HT-29 (cell line): ENCODE measurements at regions not wholly inside any gene's neighbourhood (a gene's known extent, or its start where the extent isn't known, plus 50 kb on each side); places are given as distances from the start of the nearest gene placed in this dataset.
"Not testable (repeated sequence)": the region's sequence is repeated elsewhere in the genome, so short reads cannot be mapped to it uniquely, and the experiment has no call there.

Experiments used
- DNase-seq: peaks from one replicate; pipeline ENCODE4 v3.0.0-alpha.2; 2015; ENCODE audit warnings: low spot score

DNA sequence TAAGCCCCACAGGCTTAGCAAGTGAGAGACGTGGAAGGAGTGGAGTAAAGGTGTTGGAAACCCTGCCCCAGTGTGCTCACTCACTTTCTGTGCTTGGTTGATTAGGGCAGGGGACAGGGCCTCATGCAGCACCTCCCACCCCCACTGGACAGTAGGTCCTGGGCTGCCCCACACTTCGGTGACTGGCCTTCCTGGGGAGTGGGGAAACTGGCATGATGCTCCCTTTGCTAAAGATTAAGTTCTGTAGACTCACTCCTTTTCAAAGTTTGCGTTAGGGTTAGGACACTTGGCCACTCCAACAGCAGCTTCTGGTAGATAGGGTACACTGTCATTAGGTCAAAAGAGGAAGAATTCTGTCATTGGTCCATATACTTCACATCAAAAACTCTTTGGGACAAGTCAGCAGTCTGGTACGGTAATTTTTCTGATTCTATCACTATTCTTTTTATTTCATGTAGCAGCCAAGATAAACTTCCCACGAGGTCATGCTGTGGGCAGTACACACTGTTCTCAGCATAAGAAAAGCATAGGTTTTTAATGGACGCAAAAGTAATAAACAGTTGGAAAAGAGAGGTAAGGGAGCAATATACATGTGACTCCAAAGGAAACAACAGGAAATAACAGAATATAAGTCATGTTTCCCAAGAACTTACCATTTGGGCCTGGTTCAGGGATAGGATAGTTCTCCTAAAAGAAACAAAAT lies 106.6 kb upstream of the TERB2 start:
- DNase-seq: not testable (repeated sequence)

DNA sequence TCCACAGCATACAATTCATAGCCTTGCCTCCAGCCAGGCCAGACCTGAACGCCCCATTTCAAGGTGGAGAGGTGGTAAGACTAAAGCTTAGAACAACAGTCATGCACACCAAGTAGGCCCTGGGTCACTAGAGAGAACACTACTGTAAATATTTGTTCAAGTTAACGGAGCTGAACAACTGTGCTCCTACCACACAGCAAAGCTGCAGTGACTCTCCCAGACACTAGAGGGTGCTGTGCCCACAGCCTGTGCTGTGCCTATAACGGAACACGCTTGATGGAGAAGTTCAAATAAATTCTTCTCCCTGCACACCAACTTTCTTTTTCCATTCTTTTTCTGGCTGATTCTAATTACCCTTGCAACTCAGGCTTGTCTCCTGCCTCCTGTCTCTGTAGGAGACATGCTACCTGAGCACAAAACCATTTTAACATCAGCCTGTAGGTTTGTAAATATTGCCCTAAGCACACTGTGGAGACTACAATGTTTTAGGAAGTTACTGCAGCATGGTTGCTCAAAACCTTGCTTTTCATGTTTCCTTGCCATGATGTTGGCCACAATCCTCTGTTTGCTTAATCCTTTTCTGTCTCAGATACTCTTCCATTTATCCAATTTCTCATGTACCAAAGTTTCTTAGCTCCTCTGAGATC lies 103.1 kb upstream of the TERB2 start:
- peak; percentile 94 for DNase-seq

DNA sequence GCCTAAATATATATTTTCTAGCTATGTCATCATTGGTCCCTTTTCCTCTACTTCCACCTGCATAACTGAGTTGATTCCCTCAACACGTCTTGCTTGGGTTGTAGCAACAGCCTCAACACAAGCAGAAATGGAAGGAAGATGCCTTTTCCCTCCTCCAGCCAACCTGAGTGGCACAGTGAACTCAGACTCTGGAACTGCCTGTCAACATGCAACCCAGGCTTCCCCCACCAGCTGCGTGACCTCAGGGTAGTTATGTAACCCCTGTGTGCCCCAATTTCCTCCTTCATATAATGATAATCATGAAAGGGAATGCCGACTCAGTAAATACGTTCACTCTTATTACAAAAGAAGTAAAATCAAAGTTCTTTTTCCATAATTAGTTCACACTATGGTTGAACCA lies 101.8 kb upstream of the TERB2 start:
- not testable (repeated sequence) for DNase-seq

DNA sequence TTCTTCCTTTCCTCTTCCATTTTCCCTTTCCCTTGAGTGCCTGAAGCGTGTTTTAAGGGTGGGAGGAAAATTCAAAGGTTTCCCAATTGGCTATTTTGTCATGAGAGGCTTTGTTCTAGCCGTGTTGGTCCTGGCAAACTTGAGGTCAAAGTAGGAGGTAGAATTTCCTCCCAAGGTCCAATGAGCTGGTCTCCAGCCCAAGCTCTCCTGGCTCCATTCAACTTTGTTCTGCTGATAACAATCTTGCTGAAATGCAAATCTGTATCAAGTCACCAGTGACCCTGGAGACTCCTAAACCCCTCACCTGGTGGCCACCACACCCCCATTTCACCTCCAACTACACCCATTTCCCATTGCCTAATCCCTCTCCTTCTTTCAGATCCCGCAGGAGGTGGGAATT lies 100.2 kb upstream of the TERB2 start:
- not testable (repeated sequence) for DNase-seq

DNA sequence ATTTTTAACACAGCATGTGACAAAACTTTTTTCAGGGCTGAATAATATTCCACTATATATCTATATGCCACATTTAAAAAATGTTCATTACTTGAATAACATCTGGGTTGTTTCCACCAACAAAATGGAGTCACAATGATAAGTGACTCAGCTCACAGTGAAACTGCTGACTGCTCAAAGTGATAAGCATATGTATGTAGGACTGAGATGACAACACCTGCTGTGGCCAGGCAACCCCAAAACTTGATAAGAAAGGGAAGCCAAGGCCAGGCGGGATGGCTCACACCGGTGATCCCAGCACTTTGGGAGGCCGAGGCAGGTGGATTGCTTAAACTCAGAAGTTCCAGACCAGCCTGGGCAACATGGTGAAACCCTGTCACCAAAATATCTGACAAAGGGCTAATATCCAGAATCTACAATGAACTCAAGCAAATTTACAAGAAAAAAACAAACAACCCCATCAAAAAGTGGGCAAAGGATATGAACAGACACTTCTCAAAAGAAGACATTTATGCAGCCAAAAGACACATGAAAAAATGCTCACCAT lies 99.2 kb upstream of the TERB2 start:
- DNase-seq: not testable (repeated sequence)

DNA sequence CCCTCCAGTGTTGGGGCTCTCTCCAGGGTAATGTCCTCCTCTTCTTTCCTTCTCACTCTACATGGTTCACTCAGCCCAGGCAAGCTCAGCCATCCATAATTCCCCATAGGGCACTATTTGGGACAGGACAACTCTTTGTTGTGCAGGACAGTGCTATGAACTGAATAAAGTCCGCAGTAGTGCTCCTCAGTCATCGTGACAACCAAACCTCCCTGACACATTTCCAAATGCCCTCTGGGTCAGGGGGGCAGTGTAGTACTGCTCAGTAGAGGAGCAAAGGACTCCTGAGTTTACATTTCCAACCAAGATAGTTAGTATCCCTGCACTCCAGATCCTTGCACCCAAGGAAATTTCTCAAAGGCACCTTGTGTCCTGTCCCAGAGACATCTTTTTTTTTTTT lies 97.4 kb upstream of the TERB2 start:
- not testable (repeated sequence) for DNase-seq

DNA sequence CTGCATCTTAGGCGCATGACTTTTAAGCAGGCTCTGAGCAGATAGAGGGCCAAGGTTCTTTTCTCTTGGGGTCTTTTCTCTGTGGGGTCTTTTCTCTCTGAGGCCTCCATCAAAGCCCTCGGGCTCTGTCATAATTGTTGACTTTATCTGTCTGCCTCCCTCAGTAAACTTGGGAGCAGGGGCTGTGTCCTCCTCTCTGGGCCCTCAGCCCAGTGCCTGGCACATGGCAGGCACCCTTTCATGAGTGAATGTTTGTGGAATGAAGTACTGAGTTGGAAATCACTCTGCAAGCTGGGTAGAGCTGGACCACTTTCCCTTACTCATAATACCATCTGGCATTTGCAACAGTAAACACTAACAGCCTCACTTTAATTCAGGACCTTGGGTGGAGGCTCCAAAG lies 96.3 kb upstream of the TERB2 start:
- DNase-seq: not testable (repeated sequence)

DNA sequence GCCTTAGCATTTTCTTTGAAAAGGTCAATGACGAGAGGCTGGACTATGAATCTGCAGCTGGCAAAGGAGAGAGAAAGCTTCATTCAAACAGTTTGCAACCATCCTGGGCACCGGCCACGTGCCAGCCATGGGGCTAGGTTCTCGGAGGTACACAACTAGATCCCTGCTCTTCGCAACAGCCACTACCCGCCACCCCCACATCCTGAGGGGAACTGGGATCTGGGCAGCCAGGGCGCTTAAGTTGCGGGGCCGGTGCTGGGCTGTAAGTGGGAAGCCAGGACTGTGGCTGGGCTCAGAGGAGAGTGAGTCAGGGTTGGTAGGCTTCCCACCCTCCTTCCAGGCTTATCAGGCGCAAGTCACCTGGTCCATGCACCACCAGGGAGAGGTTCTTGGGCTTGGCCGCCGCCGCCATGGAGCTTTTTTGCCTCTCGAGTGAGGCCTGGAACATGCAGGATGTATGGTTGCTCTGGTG lies 95.0 kb upstream of the TERB2 start:
- no peak for DNase-seq

DNA sequence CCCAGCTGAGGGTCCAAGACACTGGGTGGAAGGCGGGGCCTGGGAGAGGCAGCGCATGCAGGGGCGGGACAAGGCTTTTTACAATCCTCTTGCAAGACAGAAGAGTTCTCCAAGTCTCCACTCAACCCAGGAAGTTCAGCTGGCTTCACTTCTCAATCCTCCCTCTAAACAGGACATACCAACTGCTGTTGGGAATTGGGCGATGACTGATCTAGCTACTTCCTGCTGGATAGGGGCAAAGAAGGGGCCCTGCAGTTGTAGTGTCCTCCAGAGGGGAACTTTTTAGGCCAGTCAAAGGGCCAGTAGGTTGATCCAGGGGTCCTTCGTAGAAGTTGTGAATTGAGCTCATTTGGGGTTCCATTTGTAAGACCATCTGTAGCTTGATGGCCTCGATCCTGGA lies 94.6 kb upstream of the TERB2 start:
- DNase-seq: no peak

DNA sequence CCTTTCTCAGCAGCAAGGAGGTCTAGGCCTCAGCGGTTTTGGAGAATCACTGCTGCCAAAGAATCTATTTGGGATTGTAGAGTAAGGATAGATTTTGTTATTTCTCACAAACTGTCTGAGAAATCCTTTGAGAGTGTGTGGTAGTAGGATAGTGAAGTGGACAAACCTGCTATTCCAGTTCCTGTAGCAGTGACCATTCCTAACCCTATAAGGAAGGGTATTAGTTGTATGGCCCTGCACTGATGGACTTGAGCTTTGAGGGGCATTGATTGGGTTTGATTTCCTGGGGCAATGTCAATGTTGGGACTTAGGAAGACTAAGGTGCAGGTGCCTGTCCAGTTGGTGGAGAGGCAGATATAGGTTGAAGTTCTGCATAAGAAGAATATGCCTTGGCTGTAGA lies 93.6 kb upstream of the TERB2 start:
- peak; percentile 54 for DNase-seq

DNA sequence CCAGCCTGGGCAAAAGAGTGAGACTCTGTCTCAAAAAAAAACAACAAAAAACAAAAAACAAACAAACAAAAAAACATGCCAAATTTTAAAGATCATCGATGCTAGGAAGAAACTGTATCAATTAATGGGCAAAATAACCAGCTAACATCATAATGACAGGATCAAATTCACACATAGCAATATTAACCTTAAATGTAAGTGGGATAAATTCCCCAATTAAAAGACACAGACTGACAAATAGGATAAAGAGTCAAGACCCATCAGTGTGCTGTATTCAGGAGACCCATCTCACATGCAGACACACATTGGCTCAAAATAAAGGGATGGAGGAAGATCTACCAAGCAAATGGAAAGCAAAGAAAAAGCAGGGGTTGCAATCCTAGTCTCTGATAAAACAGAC lies 88.4 kb upstream of the TERB2 start:
- DNase-seq: not testable (repeated sequence)

DNA sequence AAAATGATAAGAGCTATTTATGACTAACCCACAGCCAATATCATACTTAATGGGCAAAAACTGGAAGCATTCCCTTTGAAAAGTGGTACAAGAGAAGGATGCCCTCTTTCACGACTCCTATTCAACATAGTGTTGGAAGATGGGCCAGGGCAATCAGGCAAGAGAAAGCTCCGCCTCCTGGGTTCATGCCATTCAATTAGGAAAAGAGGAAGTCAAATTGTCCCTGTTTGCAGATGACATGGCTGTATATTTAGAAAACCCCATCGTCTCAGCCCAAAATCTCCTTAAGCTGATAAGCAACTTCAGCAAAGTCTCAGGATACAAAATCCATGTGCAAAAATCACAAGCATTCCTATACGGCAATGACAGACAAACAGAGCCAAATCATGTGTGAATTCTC lies 86.4 kb upstream of the TERB2 start:
- not testable (repeated sequence) for DNase-seq

DNA sequence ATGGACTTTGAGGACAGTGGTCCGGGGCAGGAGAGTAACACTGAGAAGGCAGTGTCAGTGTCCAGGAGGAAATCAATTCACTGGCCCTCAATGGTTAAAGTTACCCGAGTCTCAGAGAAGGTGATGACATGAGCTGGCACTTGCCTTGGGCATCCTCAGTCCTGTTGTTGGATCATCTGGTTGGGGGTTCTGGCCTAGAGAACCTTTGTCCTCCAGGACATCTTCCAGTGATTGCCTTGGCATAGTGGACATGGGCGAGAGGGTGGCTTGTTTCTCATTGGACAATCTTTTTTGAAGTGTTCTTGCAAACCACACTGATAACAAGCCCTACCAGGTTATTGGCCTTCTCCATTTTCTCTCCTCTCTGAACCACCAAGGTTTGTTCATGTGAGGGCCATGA lies 83.4 kb upstream of the TERB2 start:
- DNase-seq: no peak

DNA sequence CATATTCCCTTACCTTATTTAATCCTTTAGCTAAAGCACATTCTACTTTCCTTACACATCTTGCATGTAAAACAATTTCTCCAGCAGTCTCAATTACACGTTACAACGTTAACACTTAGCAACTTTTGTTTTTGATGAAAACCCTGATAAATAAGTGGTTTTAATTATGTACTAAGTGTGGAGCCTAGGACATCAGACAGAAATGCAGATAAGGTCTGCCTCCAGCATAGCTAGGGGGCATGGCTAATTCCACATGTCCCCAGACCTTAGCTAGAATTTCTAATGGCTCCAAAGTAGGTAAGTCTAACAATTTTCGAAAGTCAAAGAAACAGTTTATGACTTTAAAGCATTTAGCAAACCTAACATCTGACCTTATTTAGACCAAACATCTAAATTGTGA lies 77.4 kb upstream of the TERB2 start:
- no peak for DNase-seq

DNA sequence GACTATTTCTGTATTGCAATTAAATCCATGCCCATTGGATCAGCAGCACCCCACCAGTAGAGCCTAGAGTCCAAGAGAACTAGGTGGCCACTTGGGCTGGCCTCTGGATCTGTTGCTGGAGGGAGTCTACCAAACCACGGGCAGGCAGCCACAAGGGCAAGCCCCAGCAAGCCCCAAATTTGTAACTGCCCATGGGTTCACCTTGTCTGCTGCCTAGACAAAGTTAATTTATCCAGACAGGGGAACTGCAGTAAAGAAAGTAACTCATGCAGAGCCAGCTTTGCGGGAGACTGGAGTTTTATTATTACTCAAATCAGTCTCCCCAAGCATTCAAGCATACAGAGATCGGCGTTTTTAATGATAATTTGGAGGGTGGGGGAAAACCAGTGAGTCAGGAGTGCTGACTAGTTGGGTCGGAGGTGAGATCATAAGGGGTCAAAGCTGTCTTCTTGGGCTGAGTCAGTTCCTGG lies 74.0 kb upstream of the TERB2 start:
- no peak for DNase-seq

DNA sequence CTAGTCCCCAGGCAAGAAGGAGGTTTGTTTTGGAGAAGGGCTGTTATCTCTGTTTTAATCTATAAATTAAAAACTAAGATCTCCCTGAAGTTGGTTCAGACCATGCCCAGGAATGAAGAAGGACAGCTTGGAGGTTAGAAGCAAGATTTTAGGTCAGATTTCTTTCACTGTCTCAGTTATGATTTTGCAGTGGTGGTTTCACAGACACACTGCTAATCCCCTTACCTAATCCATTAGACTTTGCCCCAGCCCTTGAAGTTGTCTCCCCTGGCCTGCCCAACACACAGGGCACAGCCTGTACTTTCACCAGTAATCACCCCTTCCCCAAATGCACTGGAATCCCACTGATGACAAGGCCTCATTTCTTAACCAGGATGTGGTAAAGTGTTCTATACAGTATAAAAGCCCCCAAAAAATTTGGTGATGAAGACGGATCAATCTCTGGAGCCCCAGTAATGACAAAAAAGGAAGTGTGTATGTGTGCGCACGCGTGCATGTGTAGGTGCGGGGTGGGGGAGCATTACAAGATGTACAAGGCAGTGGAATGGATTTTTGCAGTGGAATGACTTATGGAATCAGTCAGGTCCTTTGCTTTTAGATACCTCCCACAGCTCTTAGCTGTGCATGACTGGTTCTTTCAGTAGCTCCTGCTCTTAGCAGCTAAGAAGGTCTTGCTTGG lies 73.1 kb upstream of the TERB2 start:
- no peak for DNase-seq

DNA sequence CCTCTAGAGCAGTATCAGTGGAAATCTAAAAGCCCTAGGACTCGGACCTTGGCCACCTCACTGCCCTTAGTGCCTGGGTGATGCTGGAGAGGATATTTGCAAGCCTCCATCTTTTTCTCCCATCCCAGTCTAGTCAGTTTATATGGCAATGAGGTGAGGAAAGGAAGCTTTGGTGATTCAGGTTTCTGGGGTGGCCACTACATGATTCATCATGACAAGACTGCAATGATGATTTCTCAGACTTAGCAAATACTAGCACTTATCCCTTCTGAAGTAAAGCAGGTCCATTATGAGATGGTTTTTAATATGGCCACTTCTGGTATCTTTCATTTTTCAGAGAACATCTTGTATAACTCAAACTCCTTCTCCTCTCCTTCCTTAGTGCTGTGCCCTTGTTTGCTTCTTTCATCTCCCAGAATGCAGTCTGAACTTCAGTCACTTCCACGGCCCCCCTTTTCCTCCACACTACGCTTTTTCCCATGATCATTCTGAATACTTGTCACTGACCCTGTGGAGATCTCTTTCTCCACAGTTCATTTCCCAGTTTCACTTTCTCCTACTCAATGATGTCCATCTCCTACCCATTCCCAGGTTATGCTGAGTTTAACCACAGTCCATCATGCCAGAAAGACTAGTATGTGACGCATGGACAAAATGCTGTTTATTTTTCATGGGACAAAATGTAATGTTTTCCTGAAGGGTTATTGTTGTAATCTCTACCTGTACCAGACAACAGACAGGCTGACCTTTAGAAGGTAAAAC lies 57.4 kb upstream of the TERB2 start:
- not testable (repeated sequence) for DNase-seq

DNA sequence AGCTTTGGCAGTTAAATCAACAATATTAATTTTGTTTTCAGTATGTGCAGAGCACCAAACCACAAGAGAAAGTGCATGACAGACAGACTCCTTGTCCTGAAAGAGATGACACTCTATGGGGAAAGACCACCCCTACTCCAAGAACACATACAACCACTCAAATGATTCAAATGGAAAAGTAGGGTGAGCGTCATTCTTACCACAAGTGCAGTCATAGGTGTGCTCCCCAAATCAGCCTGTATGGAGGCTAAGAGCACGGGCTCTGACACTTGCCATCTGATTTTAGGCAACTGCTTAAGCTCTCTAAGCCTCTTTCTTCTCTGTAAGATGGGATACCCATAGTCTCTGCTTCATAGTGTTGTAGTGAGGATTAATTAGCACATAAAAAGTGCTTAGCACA lies 56.7 kb upstream of the TERB2 start:
- DNase-seq: not testable (repeated sequence)

DNA sequence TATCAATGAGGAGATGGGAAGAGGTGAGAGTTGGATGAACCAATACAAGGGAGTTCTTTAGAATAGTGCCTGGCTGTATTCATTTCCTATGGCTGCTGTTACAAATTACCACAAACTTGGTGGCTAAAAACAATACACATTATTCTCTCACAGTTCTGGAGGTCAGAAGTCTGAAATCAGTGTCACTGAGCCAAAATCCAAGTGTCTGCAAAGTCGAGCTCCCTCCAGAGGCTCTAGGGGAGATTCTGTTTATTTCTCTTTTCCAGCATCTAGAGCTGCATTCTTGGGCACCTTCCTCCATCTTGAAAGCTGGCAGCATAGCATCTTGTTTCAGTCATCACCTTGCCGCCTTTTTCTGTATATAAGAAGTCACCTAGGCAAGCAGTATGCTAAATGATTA lies 55.7 kb upstream of the TERB2 start:
- not testable (repeated sequence) for DNase-seq

DNA sequence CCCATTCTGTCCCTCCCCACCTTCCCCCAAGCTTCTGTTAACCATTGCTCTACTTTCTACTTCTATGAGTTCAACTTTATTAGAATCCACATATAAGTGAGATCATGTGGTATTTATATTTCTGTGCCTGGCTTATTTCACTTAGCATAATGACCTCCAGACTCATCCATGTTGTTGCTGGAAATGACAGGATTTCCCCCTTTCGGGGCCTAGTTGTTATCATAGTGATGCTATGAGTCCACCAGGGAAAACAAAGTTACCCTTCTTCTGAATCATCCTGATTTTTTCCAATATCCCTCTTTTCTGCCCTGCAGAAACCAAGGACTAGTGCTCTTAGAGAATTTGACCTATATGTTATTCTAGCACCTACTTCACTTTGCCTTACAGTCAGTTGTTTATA lies 53.2 kb upstream of the TERB2 start:
- DNase-seq: not testable (repeated sequence)

DNA sequence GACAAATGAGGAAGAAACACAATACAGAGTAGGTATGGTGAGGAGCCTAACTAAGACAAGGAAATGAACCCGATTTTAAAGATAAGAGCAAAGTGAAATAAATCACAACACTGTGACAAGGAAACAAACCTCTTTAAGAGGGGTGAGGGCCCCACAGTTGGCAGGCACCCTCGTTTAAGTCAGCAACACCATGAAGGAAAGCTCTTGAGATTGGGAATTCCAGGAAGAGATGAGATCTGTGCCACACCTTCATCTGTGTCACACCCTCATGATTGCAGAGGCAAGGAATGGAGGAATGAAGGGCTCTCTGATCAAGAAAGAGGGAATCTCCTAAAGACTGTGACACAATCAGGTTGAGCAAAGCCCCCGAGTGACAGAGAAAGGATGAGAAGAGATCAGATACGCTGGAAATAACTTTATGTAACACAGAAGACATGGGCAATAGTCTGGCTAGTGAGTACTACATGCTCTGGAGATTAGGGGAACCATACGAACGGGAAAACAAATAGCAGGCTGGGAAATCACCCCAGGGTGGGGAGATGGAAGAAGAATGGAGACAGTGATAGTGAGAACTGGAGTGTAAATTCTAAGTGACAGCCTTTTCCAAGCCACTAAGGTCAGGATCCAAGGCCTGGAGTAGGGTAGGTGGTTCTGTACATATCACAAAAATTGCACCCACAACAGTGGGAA lies 51.7 kb upstream of the TERB2 start:
- DNase-seq: not testable (repeated sequence)
